HTR-8/SVneo (cell line): ENCODE measurements at regions not wholly inside any gene's neighbourhood (a gene's known extent, or its start where the extent isn't known, plus 50 kb on each side); places are given as distances from the start of the nearest gene placed in this dataset.

ENCODE experiments used
- DNase-seq: peaks from one replicate; pipeline ENCODE4 v3.0.0; 2011; ENCODE audit warnings: low spot score, mixed read lengths; ENCODE audit not compliant: insufficient read length
- FAIRE-seq: peaks from 2 replicates; lab custom pipeline; 2011; peaks lifted over from hg19 to GRCh38; lab: Jason Lieb, UNC

DNA sequence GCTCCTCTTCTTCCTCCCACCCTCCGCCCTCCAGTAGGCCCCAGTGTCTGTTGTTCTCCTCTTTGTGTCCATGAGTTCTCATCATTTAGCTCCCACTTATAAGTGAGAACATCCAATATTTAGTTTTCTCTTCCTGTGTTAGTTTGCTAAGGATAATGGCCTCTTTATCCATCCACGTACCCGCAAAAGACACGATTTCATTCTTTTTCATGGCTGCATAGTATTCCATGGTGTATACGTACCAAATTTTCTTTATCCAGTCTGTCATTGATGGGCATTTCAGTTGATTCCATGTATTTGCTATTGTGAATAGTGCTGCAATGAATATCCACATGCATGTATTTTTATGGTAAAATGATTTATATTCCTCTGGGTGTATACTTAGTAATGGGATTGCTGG is 82.2 kb downstream of the COPS8 start:
- DNase-seq (no peak), FAIRE-seq (no peak)

DNA sequence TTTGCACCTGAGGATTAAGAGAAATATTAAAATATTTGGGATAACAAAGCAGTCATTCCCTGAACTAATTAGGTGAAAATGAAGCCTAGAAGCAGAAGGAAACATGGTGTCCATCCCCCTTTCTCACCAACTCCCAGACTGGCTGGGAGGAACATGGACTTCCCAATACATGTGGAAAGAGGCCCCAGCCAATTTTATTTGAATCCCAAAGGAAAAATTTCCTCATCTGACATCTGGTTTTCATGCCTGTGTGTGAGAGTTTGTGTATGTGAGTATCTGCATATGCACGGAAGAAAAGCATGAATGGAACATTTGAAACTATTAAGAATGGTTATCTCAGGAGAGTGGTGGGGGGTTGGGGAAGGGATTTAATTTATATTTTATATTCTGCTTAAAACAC is 84.3 kb downstream of the COPS8 start:
- no peak for FAIRE-seq
- DNase-seq, result no peak

DNA sequence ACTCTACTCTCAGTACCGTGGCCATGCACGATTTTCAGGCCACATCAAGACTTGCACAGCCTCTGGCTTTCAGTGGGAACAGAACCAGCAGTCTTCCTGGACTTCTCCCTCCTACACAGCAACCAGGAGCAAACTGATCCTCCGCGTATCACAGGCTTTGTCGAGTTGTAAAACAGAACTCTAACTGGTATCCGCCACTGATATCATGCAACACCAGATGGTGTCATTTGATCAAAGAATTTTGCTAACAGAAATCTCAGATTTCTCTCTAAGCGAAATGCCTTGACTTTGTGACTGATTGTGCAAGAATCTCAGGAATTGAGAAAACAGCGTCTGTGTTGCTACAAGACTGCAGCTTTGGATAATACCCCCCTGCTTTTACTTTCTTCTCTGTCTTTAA is 85.7 kb downstream of the COPS8 start:
- DNase-seq, result peak; percentile 68
- peak; percentile 71 for FAIRE-seq

DNA sequence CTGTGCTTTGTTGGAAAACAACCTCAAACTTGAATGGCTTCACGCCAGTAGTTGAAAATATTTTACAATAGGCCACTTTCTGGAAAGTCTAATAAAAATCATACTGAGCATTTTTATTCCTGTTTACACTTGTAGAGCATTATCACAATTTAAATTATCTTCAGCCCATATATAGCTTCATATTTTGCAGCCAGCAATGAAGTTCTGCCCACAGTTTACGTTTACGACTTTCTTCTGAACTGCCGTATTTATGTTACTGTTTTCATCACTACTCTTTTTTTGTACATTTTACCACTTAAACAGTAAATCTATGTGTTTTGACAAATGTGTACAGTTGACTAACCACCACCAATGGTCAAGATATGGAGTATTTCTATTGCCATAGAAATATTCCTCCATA is 86.2 kb downstream of the COPS8 start:
- DNase-seq (no peak), FAIRE-seq (no peak)

DNA sequence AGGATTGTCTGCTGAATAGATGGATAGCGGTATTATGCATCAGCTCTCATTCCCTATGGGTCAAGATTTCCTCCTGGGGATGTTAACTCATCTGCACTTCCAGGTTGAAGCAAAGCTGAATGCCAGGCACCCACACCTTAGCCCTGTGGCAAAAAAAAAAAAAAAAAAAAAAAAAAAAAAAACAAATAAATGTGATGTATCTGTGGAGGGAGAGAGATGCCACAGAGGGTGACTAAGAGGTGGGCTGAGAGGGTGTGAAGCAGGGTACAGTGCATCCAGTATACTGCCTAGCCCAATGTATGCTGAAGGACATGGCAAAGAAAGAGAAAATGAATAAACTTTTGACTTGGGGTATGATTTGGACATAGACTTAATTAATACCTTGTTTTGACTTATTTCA is 91.4 kb downstream of the COPS8 start:
- FAIRE-seq (no peak), DNase-seq (no peak)

DNA sequence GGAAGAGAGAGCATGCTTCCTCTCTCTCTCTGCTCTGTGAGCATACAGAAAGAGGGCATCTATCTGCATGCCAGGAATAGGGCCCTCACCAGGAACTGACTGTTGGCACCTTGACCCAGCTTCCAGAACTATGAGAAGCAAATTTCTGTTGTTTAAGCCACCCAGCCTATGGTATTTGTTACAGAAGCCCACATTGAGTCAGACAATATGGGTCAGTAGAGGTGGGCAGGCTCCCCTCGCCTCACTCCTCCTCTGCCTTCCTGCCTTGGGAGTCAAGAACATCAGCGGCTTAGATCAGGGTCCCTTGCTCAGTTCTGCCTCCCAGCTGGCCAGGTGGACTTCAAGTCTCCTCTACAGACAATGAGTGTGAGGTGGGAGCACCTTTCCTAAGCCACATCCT is 92.3 kb downstream of the COPS8 start:
- no peak for DNase-seq
- FAIRE-seq, result peak; percentile 42

DNA sequence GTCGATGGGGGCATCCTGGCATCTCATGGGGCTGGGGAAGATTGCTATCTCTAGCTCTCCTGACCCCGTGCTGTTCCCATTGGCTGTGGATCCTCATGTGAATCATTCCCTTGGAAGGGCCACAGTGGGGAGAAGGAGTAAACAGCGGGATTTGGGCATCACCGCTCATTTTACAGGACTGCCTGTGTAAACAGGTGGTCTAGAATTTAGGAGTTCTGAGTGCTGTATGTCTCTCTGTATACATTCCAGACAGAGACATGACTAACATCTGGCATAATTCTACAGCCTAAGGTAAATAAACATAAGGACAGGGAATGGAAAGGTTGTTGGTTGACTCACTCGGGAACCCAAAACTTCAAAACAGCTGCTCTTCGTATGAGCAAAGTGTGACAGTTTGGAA is 92.7 kb downstream of the COPS8 start:
- DNase-seq (no peak), FAIRE-seq (peak; percentile 4)

DNA sequence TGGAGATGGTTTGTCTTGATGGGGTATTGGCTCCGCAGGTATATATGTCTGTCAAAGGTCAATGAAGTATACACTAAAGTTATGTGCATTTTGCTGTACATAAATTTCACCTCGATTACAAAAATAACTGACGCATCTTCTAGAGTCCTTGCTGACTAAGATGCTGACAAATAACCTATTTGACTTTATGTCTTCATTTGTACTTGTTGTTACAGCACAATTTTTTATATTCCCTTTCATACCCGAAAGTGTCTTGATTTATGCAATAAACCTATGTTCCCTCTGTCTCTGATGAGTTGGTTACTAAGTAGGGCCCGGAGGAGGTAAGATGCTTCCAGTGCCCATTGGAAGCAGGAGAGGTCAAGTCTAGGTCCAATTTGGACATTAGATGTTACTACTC is 93.5 kb downstream of the COPS8 start:
- FAIRE-seq, result no peak
- DNase-seq, result no peak

DNA sequence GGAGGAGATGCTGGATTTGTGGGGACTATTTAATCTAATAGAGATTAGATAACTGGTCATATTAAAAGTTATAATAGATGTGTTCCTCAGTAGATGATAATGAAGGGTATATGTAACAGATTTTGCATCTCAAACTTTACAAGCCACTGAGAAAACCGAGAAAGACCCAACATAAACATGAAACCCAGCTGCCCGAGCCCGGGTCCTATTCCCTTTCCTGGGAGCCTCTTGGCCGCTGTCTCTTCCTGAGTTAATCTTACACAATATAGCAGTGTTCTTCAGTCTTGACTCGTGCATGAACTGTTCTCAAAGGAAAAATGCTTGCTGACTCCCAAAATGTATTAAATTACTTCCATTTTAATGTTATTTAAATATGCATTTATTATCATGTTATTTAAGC is 94.5 kb downstream of the COPS8 start:
- FAIRE-seq (no peak), DNase-seq (no peak)

DNA sequence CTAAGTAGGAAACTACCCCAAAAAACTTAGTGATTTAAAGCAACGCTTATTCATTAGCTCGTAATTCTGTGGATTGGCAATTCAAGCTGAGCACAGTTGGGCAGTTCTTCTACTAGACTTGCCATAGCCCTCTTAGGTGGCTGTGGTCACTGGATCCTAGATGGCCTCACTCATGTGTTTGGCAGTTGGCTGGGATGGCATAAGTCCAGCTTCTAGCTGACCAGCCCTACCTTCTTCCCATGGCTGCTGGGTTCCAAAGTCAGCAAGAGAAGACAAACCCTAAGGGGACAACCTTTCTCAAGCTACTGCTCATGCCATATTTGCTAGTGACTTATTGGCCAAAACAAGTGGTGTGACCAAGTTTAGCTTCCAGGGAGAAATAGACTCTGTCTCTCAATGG is 95.3 kb downstream of the COPS8 start:
- DNase-seq (no peak), FAIRE-seq (no peak)

DNA sequence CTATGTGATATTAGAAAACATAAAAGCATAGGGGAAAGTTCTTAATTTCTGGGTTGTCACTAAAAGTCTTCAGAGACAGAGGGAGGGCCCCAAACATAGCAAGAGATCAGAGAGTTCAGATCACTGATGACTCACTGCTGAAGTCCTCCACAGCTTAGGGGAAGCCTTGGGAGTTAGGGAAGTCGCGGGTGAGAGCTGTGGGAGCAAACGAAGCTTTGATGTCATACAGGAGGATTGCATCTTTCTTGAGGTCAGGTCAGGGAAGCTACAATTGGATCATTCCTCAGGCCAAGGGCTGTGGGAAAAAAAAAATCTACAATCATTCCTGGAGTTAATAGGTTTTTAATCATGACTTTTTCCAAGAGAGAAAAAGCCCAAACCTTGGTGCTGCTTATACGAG is 96.2 kb downstream of the COPS8 start:
- DNase-seq, result no peak
- no peak for FAIRE-seq

DNA sequence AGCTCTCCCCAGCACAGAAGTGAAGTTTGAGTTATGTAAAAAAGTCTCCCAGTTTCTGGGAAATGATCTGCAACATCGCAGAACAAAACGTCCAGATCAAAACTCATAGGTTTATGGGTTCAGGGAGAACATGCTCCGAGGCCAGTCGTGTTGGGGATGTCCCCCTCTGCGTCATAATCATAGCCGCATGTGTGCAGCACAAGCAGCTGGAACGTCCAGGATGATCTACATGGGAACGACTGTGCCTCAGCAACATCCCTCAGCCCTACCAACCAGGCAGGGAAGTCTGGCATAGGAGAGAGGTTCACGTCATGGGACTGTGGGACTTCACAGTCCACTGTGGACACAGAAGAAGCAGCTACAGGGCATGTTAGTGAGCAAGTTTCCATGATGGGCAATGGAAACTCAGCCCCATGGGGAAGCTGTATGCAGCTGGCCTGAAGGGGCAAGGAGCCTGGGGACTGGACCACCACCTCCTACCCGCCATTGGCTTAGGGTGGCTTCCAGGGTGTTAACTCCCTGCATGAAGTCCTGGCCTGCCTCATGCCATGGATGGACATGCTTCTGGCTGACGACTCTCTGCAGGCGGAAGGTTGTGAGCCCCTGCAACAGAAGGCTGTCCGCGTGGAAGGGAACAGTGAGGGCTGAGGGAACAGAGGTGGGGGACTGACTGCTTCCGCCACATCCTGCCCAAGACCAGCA is 96.9 kb downstream of the COPS8 start:
- peak; percentile 75 for FAIRE-seq
- DNase-seq, result no peak

DNA sequence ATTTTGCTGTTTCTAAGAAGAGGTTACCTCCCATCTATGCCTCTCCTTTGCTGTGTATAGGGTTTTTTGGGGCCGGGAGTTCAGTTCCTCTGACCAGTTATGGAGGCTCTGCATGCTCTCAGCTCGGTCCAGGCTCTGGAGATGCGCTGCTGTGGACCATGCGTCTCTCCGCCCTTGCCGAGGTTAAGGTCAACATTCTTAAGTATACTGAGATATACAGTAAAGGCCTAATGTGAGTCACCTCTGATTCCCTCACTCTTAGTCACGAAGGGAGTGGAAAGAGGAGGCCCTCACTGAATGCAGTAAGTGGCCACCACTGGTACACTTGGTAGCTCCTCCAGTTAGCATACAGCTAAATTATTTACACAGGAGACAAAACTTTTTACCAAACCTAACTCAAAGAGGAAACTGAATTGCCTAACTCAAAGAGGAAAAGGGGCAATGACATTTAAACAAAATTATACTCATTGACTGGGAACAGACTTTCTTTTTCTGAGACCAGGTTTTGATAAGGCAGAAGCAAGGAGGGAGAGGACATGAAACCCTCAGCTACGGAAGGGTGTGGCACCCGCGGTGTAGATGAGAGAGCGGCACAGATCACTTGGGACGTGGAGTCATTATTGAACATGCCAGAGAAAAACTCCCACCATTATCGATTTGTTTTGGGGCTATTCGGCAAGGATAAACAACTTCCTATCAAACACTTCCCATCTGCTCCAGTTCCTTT is 98.7 kb downstream of the COPS8 start:
- DNase-seq (no peak), FAIRE-seq (no peak)

DNA sequence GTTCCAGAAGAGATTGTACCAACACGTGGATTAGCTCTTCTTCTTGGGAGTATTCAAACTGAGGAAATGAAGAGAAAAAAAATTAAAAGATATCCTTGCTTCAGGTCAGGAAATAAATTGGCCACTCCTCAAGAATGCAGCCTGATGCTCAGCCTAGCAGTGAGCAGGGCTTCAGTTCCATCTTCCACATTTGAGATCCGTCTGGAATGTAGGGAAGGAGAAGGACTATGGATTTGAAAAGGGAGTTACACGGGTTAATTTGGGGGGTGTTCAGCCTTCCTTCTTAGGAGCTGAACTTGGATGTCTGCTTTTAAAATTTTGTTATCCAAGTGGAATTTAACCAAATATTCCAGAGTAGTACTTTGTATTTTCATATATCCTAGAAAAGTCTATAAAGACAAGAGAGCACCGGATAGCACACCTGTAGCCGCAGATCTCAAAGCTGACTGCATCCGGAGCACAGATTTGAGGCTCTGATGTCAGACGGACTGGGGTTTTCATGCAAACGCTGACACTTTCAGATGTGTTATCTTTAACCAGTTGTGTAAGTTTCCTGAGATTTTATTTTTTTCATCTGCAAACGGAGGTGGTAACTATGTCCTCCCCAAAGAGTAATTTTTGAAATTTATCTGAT is 99.3 kb downstream of the COPS8 start:
- DNase-seq (no peak), FAIRE-seq (no peak)

DNA sequence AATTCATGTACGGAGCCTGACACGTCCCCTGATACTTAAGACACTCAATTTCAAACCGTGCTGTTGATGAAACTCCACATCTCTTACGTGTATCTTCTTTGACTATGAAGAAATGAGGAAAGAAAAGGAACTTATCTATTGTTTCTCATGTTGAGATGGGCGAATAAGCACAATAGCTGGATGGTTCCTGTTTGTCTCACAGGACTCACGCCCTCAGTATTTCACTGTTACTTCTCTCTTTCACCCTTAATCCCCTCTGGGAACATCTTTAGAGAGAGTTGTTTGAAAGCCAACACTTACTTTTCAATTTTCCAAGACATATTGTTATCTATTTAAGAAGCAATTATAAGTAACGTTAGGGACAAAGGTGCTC is 99.8 kb downstream of the COPS8 start:
- FAIRE-seq, result no peak
- DNase-seq, result no peak

DNA sequence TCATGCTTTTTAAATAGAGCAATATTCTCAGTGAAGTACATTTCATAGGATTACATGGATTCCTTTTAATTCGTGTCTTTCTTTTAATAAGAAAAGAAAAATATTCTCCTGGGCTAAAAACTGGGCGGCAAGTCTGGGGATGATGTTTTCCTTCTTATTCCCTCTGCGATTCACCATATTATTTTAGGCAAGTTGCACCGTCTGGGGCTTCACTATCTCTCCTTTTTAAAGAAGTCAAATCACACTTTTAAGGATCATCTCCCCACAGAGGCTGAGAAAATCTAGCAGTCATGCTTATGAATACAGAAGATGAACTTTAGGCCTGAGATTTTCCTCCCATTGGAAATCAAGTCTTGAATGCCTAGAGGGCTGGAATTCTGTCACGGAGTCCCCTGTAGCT is 104.1 kb downstream of the COPS8 start:
- FAIRE-seq, result no peak
- no peak for DNase-seq

DNA sequence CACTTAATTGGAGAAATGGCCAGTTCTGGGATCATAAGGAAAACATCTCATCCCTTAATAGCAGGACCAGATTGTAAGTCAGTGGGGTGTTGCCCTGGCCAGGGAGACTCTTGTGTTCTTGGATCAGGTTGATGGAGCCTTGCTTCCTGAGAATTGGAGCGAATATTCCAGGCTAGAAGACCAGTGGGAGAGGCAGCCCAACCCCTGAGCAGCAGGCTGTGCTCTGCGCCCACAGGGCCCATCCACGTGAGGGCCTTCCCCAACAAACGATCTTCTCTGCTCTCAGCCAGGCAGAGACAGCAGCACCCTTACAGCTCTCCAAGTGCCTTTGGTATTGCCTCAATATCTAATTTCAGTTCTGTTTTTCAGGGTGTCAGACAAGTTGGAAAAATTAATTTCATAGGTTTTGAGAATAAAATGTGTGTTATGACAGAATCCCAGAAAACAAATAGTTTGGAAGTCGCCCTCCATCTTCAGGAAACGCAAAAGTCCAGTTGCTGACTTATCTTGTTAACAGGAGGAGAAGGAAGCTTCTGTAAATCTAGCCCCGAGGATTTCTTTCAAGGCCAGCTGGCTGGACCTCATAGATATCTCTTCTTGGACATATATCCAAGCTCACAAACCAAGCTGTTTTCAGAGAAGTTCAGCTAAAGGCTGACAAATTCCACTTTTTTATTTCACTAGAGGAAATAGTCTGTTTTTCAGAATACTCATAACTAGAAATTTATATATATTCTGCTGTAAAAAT is 105.5 kb downstream of the COPS8 start:
- DNase-seq (no peak), FAIRE-seq (no peak)

DNA sequence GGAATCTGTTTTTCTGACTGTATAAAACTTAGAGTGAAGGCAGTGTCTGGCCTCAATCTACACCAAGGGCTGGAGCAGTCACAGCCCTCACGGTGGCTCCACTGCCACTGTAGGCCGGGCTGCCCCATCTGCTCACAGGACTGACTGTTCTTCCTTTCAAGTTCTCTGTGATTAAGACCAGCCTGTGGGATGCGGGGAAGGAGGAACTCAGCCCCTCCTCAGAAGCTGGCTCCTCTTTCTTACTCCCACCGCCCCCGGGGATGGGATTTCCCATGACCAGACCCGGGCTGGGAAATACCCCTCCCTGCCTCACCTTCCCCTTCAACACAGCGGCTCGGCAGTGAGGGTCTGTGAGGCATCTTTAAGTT is 106.0 kb downstream of the COPS8 start:
- FAIRE-seq (no peak), DNase-seq (no peak)

DNA sequence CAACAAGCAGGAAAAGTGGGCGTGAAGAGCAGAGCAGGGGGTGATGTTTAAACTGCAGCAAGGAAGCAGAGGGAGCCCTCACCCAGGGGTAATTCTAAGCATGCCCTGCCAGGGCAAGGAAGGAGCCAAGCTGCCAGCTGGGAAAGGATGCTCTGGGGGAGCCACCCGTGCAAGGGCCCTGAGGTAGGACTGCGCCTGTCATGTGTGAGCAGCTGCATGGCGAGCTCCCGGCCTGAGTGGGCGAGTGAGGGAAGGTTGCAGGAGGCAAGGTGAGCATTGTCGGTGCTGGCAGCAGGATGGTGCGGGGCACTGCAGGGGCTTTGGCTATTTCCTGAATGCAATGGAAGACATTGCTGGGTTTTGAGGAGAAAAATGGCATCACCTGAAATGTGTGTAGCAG is 107.2 kb downstream of the COPS8 start:
- DNase-seq (no peak), FAIRE-seq (no peak)

DNA sequence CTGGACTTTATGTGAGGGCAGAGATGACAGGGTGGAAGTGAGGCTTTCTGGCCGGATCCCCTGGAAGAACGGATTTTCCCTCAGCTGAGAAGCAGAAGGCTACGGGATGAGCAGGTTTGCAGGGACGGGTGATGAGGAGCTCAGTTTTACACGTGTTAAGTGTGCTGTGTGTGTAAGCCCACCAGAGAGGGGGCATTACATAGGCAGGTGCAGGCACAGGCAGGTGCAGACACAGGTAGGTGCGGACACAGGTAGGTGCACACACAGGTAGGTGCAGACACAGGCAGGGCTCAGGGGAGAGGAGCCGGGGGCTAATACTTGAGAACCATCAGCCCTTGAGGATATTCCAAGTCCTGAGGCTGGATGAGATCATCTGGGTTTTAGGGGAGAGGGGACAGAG is 107.7 kb downstream of the COPS8 start:
- DNase-seq (no peak), FAIRE-seq (no peak)

DNA sequence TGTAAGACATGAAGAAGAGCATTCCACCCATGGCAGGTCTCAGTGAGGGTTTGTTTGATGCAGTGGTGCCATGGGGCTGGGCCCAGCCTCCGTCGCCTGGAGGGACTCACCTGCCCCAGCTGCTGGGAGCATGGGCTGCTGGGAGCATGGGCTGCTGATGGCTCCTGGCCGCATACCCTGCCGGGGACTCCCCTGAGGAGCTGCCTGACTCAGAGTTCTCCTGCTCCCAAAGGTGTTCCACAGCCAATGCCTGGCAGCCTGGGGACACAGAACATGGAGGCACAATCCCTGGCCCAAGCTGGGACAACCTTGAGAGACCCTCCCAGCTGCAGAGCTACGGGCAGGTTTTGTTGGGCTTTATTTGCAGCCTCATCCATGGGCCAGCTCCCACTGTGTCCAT is 108.4 kb downstream of the COPS8 start:
- DNase-seq, result no peak
- FAIRE-seq, result no peak
